ENCODE measurements at regions not wholly inside any gene's neighbourhood (a gene's known extent, or its start where the extent isn't known, plus 50 kb on each side); places are given as distances from the start of the nearest gene placed in this dataset.

DNA sequence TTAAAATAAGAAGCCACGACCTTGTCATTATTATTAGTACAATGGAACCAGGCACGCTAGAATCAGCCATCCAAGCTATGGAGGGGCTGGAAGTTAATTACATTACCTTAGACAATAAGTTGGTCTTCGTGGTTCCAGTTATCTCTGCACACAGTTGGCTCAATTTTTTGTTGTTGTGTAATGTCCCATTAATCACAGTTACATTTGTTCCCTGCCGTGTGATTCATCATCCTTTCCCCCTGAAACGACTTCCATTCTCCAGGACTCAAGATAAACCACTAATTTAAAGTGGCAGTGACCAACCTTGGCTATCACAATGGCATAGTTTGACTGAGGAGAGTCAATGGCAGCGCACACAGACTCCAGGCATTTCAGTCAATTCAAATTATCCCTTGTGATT, 905.0 kb downstream of the RAB28 start:
- Histone ChIP-seq H3K27ac (ENCODE audit: low read length) (no peak overlapping the region), H3K9me3 (ENCODE audit: control insufficient read depth, low read depth, low read length) (no peaks in the 10 kb centered on the region)
- WGBS (ENCODE audit: insufficient coverage, low lambda C conversion rate), result 60% methylated on average over 2 of the region's 6 CpGs

DNA sequence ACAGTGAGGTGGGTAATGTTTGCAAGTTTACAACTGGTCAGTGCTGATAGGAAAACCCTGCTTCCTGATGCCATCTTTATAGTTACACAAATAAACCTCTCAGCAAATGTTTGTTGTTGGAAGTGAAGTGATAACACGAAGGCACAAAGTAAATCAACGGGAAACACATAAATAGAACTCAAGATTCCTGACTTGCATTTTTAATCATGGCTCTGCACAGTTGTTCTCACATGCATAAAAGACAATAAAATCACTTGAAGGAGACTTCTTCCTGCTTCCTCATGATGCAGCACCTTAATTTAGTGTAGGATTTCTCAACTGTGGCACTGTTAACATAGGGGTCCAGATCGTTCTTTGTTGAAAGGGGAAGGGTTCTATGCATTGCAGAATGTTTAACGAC, 907.7 kb downstream of the RAB28 start:
- no peak for DNase-seq
- no peaks in the 10 kb centered on the region for H3K36me3 ChIP-seq (ENCODE audit: control insufficient read depth, insufficient read depth, low read length)
- H3K27me3 ChIP-seq (ENCODE audit: control insufficient read depth, insufficient read depth, low read length), result no peaks in the 10 kb centered on the region
- H3K4me1 ChIP-seq (ENCODE audit: control insufficient read depth, insufficient read depth, low read length), result no peaks in the 10 kb centered on the region
- H3K9me3 ChIP-seq (ENCODE audit: control insufficient read depth, low read depth, low read length), result no peaks in the 10 kb centered on the region
- 31% methylated on average over 2 of the region's 4 CpGs for WGBS (ENCODE audit: insufficient coverage, low lambda C conversion rate)
- H3K27ac ChIP-seq (ENCODE audit: low read length), result no peak overlapping the region
- no peak overlapping the region for H3K4me3 ChIP-seq (ENCODE audit: low read length)

More for the DNA sequence above, 905.0 kb downstream of the RAB28 start:
- DNase-seq, result no peak
- H3K4me1 ChIP-seq (ENCODE audit: control insufficient read depth, insufficient read depth, low read length), result no peaks in the 10 kb centered on the region
- H3K27me3 ChIP-seq (ENCODE audit: control insufficient read depth, insufficient read depth, low read length), result no peaks in the 10 kb centered on the region
- H3K36me3 ChIP-seq (ENCODE audit: control insufficient read depth, insufficient read depth, low read length), result no peaks in the 10 kb centered on the region
- H3K4me3 ChIP-seq (ENCODE audit: low read length), result no peak overlapping the region

DNA sequence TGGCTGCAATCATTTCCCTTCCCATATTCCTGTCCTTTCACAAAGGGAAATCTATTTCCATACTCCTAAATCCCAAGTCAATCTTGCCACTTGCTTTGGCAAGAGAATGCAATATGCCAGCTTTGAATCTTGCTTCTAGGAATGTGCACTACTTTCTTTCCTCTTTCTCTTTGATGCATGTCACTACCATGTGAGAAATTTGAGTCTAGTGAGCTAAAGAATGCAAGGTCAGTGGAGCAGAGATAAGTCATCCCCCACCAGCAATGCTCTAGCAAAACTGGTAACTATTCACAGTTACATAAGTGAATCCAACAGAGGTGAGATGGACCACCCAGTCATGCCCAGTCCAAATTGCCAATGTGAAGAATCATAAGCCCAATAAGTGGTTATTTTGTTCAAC, 910.4 kb downstream of the RAB28 start:
- Histone ChIP-seq H3K4me1 (ENCODE audit: control insufficient read depth, insufficient read depth, low read length) (no peaks in the 10 kb centered on the region), H3K27ac (ENCODE audit: low read length) (no peak overlapping the region), H3K36me3 (ENCODE audit: control insufficient read depth, insufficient read depth, low read length) (no peaks in the 10 kb centered on the region), H3K4me3 (ENCODE audit: low read length) (no peak overlapping the region), H3K9me3 (ENCODE audit: control insufficient read depth, low read depth, low read length) (no peaks in the 10 kb centered on the region), H3K27me3 (ENCODE audit: control insufficient read depth, insufficient read depth, low read length) (no peaks in the 10 kb centered on the region)
- DNase-seq, result no peak

DNA sequence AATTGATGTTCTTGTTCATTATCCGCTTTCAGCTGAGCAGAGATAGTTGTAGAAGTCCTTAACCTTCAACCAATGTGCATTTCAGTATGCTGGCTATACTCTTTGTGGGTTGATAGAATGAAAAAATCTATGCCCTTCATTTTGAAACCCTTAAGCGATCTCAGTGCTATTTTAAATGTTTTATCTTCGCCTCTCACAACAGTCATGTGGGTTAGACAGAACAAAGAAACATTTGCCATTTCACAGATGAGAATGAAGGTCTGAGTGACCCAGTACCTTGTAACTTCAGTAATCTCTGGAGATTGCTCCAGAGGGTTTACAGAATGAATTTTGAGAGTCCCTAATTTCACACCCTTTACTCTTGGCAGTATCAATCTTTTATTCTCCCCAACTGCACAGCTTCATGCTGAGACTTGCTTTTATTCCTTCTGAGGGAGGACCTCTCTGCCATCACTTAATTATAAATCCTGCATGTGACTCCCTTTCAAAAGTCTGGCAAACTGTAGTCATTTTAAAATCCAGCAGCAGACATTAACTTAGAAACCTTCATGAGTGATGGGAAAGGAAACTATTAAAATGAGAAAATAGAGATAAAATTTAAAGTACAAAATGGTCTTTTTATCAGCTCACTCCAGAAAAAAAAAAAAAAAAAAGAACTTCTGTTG, 921.5 kb downstream of the RAB28 start:
- Histone ChIP-seq H3K9me3 (ENCODE audit: control insufficient read depth, low read depth, low read length) (no peaks in the 10 kb centered on the region), H3K4me3 (ENCODE audit: low read length) (no peak overlapping the region), H3K4me1 (ENCODE audit: control insufficient read depth, insufficient read depth, low read length) (no peaks in the 10 kb centered on the region), H3K36me3 (ENCODE audit: control insufficient read depth, insufficient read depth, low read length) (no peaks in the 10 kb centered on the region), H3K27ac (ENCODE audit: low read length) (no peak overlapping the region), H3K27me3 (ENCODE audit: control insufficient read depth, insufficient read depth, low read length) (no peaks in the 10 kb centered on the region)
- DNase-seq, result no peak
- no CpG with 5 or more reads among the region's 3 CpGs for WGBS (ENCODE audit: insufficient coverage, low lambda C conversion rate)

DNA sequence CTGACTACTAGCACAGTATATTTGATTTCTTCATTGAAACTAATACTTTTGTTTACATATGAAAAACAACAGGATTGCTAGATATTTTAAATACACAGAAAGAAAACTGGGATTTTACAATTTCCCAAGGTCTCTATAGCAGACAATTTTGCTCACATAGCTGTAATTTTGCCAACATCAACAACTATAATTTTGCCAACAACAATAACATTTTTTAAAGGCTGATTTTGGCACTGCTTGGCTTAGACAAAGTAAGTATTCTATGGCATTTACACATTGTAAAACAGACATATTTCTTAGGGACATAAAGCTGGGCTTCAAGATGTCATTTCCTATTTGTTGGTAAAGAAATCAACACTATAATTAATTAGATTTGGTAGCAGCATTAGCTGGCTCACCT, 922.1 kb downstream of the RAB28 start:
- Histone ChIP-seq H3K4me1 (ENCODE audit: control insufficient read depth, insufficient read depth, low read length) (no peaks in the 10 kb centered on the region), H3K27ac (ENCODE audit: low read length) (no peak overlapping the region), H3K36me3 (ENCODE audit: control insufficient read depth, insufficient read depth, low read length) (no peaks in the 10 kb centered on the region), H3K4me3 (ENCODE audit: low read length) (no peak overlapping the region), H3K9me3 (ENCODE audit: control insufficient read depth, low read depth, low read length) (no peaks in the 10 kb centered on the region), H3K27me3 (ENCODE audit: control insufficient read depth, insufficient read depth, low read length) (no peaks in the 10 kb centered on the region)
- DNase-seq, result no peak

DNA sequence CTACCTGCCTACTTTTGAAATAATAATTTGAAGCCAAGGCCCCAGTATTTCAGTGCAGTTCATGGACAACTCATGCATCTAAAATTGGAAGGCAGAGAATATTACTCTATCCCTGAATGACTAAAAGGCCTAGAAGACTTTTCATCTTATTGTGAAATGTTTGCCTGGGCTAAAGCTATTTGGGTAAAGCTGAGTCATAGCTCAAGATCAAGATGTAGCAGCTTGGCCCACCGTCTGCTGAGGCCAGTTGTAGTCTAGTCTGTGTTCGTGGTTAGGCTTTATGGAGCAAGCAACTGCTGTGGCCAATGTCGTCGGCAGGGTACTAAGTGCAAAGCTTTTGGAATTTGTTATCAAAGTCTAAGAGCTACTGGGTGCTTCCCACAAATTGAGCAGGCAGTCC, 929.1 kb downstream of the RAB28 start:
- no peaks in the 10 kb centered on the region for H3K36me3 ChIP-seq (ENCODE audit: control insufficient read depth, insufficient read depth, low read length)
- no peak for DNase-seq
- H3K27me3 ChIP-seq (ENCODE audit: control insufficient read depth, insufficient read depth, low read length), result no peaks in the 10 kb centered on the region
- H3K27ac ChIP-seq (ENCODE audit: low read length), result no peak overlapping the region
- no peak overlapping the region for H3K4me3 ChIP-seq (ENCODE audit: low read length)
- no CpG with 5 or more reads among the region's 4 CpGs for WGBS (ENCODE audit: insufficient coverage, low lambda C conversion rate)
- no peaks in the 10 kb centered on the region for H3K9me3 ChIP-seq (ENCODE audit: control insufficient read depth, low read depth, low read length)
- H3K4me1 ChIP-seq (ENCODE audit: control insufficient read depth, insufficient read depth, low read length), result no peaks in the 10 kb centered on the region

DNA sequence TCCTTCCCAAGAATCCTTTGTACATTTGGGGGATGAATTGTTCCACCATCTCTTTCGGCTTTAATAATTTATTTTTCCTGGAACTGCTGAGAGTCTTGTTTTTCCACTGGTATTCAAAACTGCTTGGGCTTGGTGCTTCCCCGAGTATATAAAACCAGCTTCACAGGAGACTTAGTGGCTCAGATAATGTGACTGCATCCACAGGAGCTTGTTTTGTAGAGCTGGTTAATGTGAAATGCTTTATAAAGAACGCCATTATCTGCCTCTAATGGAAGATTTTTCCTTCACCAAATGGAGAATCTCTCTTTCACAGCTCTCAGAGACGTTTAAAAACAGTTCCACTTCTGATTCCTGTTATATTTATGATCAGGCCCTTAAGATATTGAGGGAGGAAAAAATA, 935.5 kb downstream of the RAB28 start:
- Histone ChIP-seq H3K4me1 (ENCODE audit: control insufficient read depth, insufficient read depth, low read length) (no peaks in the 10 kb centered on the region), H3K27ac (ENCODE audit: low read length) (no peak overlapping the region), H3K4me3 (ENCODE audit: low read length) (no peak overlapping the region), H3K27me3 (ENCODE audit: control insufficient read depth, insufficient read depth, low read length) (no peaks in the 10 kb centered on the region), H3K9me3 (ENCODE audit: control insufficient read depth, low read depth, low read length) (no peaks in the 10 kb centered on the region), H3K36me3 (ENCODE audit: control insufficient read depth, insufficient read depth, low read length) (no peaks in the 10 kb centered on the region)
- no peak for DNase-seq
- WGBS (ENCODE audit: insufficient coverage, low lambda C conversion rate), result no CpG with 5 or more reads among the region's 4 CpGs

DNA sequence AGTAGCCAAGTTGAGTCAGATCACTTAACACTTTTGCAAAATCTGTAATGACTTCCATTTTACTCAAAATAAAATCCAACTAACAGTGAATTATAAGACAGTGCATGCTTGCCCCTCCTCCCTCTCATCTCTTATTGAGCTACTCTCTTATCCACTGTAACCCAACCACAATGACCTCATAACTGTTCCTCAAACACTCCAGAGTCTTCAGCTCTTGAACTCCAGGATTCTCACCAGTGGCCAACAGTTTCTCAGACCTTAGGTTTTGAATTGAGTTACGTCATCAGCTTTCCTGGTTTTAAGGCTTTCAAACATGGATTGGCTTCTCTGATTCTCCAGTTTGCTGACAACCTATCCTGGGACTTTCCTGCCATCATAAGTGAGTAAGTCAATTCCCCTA, 938.3 kb downstream of the RAB28 start:
- Histone ChIP-seq H3K27me3 (ENCODE audit: control insufficient read depth, insufficient read depth, low read length) (no peaks in the 10 kb centered on the region), H3K27ac (ENCODE audit: low read length) (no peak overlapping the region), H3K4me1 (ENCODE audit: control insufficient read depth, insufficient read depth, low read length) (no peaks in the 10 kb centered on the region), H3K4me3 (ENCODE audit: low read length) (no peak overlapping the region), H3K9me3 (ENCODE audit: control insufficient read depth, low read depth, low read length) (no peaks in the 10 kb centered on the region), H3K36me3 (ENCODE audit: control insufficient read depth, insufficient read depth, low read length) (no peaks in the 10 kb centered on the region)
- no peak for DNase-seq
- WGBS (ENCODE audit: insufficient coverage, low lambda C conversion rate), result 67% methylated on average over 1 of the region's 1 CpG

DNA sequence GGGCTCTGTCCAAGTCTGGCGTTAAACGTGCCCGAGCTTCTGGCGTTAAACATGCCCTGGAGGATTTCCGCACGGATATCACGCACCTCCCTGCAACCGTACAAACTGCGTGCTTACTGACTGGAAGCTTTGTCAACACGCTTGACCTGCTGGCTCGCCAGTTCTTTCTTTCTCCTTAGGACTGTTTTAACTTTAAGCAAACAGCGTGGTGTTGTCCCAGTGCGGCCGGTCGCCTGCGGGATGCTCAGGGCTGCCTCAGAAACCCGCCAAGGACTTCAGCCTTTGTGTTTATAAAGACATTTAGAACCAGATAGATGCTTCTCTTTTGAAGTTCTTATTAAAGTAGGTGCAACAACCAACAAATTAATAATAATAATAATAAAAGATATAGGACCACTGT, 946.0 kb downstream of the RAB28 start:
- 92% methylated on average over 8 of the region's 17 CpGs for WGBS (ENCODE audit: insufficient coverage, low lambda C conversion rate)
- no peaks in the 10 kb centered on the region for H3K27me3 ChIP-seq (ENCODE audit: control insufficient read depth, insufficient read depth, low read length)
- H3K4me3 ChIP-seq (ENCODE audit: low read length), result no peak overlapping the region
- H3K9me3 ChIP-seq (ENCODE audit: control insufficient read depth, low read depth, low read length), result no peaks in the 10 kb centered on the region
- H3K27ac ChIP-seq (ENCODE audit: low read length), result no peak overlapping the region
- H3K4me1 ChIP-seq (ENCODE audit: control insufficient read depth, insufficient read depth, low read length), result no peaks in the 10 kb centered on the region
- no peak for DNase-seq
- H3K36me3 ChIP-seq (ENCODE audit: control insufficient read depth, insufficient read depth, low read length), result no peaks in the 10 kb centered on the region

DNA sequence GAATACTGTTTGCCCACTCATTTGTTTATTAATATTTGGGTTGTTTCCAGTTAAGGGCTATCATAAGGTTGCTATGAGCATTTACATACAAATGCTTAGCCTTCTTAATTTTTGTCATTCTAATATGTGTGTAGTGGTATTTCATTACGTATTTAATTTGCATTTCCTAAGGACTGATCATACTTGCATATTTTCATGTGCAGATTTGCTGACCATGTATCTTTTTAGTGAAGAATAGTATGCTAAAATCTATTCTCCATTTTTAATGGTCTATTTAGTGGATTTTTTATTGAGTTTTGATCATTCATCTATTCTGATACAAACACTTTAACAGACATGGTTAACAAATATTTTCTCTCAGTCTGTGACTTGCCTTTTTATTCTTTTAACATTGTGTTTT, 949.5 kb downstream of the RAB28 start:
- Histone ChIP-seq H3K9me3 (ENCODE audit: control insufficient read depth, low read depth, low read length) (no peaks in the 10 kb centered on the region), H3K4me3 (ENCODE audit: low read length) (no peak overlapping the region), H3K27ac (ENCODE audit: low read length) (no peak overlapping the region), H3K36me3 (ENCODE audit: control insufficient read depth, insufficient read depth, low read length) (no peaks in the 10 kb centered on the region), H3K4me1 (ENCODE audit: control insufficient read depth, insufficient read depth, low read length) (no peaks in the 10 kb centered on the region), H3K27me3 (ENCODE audit: control insufficient read depth, insufficient read depth, low read length) (no peaks in the 10 kb centered on the region)
- DNase-seq, result no peak
- WGBS (ENCODE audit: insufficient coverage, low lambda C conversion rate), result 100% methylated on average over 1 of the region's 1 CpG

DNA sequence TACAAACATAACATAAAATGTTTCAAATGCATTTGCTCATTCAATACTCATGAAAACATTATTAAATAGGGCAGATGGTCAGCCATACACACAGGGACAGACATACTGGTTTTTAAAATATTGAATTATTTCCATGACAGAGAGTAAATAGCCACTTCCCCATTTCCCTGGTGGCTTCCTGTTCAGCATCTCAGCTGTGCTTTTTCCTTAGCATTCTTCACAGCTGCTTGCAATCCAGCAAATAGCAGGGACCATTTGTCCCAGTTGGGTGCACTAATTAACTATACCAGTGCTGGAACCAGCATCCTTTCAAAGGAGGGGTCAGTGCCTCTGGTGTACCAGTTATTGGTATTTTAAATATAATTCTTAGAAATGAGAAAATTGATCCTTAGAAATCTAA, 964.7 kb downstream of the RAB28 start:
- H3K4me1 ChIP-seq (ENCODE audit: control insufficient read depth, insufficient read depth, low read length), result no peaks in the 10 kb centered on the region
- H3K9me3 ChIP-seq (ENCODE audit: control insufficient read depth, low read depth, low read length), result peaks cover 9% of the 10 kb centered on the region
- H3K4me3 ChIP-seq (ENCODE audit: low read length), result no peak overlapping the region
- H3K27ac ChIP-seq (ENCODE audit: low read length), result no peak overlapping the region
- no peaks in the 10 kb centered on the region for H3K27me3 ChIP-seq (ENCODE audit: control insufficient read depth, insufficient read depth, low read length)
- no peaks in the 10 kb centered on the region for H3K36me3 ChIP-seq (ENCODE audit: control insufficient read depth, insufficient read depth, low read length)
- no peak for DNase-seq
